ENCODE measurements at regions not wholly inside any gene's neighbourhood (a gene's known extent, or its start where the extent isn't known, plus 50 kb on each side); places are given as distances from the start of the nearest gene placed in this dataset.

DNA sequence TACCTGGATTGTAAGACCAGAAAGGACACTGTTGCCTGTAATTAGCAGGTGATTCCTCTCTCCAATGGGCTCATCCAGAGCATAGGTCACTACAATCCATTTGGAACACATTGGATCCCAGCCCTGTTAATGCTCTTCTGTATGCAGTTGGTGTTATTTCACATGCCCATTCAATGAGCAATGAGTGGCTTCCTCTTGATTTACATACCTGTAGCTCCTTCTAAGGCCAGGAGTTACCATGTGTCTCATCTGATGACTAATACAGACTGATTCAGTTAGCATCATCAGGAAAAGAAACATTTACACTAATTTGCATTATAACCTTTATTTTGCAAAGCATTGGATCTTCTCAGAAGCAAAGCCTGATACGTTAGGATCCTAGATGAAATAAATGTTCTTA is 83.1 kb upstream of the NPVF start:
- CTCF ChIA-PET: no interaction called here
- ATAC-seq (no peak), DNase-seq (ENCODE audit: low read depth, low spot score) (no peak)
- Histone ChIP-seq H4K20me1 (ENCODE audit: insufficient read depth) (no peaks in the 10 kb centered on the region), H3K4me2 (ENCODE audit: low read length) (no peak overlapping the region), H3K4me3 (replicated peaks in 1 of 2; ENCODE audit: low read depth in 1 of 2, low read length in 2 of 2) (no peak overlapping the region), H3K9me2 (ENCODE audit: insufficient read depth) (no peaks in the 10 kb centered on the region), H2AFZ (ENCODE audit: low read depth, low read length, poor library complexity, severe bottlenecking) (no peak overlapping the region), H3K9me3 (ENCODE audit: control insufficient read depth in 1 of 2, insufficient read depth in 1 of 2, low read depth in 1 of 2, low read length in 2 of 2) (no peaks in the 10 kb centered on the region), H3K9ac (ENCODE audit: low read length) (no peak overlapping the region), H3K36me3 (ENCODE audit: control insufficient read depth in 1 of 2, insufficient read depth in 2 of 2, low read length in 2 of 2) (no peaks in the 10 kb centered on the region), H3K27ac (ENCODE audit: low read depth, low read length) (no peak overlapping the region), H3K79me2 (ENCODE audit: insufficient read depth, low read length) (no peaks in the 10 kb centered on the region), H3K4me1 (ENCODE audit: control insufficient read depth in 1 of 2, insufficient read depth in 2 of 2, low read length in 2 of 2) (no peaks in the 10 kb centered on the region), H3K27me3 (ENCODE audit: insufficient read depth, low read length) (peaks cover 31% of the 10 kb centered on the region)
- intact Hi-C loops (cut with micrococcal nuclease): no loop called here
- TF ChIP-seq ZFX (IDR thresholded peaks at IDR 0.05) (no peak), RAD21 (IDR thresholded peaks at IDR 0.05; ENCODE audit: low read depth) (no peak), POLR2A (IDR thresholded peaks at IDR 0.05; ENCODE audit: borderline replicate concordance, extremely low read depth, insufficient read depth, insufficient read length) (no peak), EGR1 (IDR thresholded peaks at IDR 0.05; ENCODE audit: low read depth) (no peak), SP1 (IDR thresholded peaks at IDR 0.05; ENCODE audit: low read depth) (no peak), CEBPB (IDR thresholded peaks at IDR 0.05; ENCODE audit: low read depth) (no peak), EZH2 (IDR thresholded peaks at IDR 0.05) (no peak), SIN3A (IDR thresholded peaks at IDR 0.05; ENCODE audit: low read depth) (no peak), EZH2phosphoT487 (IDR thresholded peaks at IDR 0.05; ENCODE audit: borderline replicate concordance) (no peak)
- TF ChIP-seq, protein P1, sequence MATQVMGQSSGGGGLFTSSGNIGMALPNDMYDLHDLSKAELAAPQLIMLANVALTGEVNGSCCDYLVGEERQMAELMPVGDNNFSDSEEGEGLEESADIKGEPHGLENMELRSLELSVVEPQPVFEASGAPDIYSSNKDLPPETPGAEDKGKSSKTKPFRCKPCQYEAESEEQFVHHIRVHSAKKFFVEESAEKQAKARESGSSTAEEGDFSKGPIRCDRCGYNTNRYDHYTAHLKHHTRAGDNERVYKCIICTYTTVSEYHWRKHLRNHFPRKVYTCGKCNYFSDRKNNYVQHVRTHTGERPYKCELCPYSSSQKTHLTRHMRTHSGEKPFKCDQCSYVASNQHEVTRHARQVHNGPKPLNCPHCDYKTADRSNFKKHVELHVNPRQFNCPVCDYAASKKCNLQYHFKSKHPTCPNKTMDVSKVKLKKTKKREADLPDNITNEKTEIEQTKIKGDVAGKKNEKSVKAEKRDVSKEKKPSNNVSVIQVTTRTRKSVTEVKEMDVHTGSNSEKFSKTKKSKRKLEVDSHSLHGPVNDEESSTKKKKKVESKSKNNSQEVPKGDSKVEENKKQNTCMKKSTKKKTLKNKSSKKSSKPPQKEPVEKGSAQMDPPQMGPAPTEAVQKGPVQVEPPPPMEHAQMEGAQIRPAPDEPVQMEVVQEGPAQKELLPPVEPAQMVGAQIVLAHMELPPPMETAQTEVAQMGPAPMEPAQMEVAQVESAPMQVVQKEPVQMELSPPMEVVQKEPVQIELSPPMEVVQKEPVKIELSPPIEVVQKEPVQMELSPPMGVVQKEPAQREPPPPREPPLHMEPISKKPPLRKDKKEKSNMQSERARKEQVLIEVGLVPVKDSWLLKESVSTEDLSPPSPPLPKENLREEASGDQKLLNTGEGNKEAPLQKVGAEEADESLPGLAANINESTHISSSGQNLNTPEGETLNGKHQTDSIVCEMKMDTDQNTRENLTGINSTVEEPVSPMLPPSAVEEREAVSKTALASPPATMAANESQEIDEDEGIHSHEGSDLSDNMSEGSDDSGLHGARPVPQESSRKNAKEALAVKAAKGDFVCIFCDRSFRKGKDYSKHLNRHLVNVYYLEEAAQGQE (IDR thresholded peaks at IDR 0.05; ENCODE audit: low read depth): no peak
- TF ChIP-seq, protein P2, sequence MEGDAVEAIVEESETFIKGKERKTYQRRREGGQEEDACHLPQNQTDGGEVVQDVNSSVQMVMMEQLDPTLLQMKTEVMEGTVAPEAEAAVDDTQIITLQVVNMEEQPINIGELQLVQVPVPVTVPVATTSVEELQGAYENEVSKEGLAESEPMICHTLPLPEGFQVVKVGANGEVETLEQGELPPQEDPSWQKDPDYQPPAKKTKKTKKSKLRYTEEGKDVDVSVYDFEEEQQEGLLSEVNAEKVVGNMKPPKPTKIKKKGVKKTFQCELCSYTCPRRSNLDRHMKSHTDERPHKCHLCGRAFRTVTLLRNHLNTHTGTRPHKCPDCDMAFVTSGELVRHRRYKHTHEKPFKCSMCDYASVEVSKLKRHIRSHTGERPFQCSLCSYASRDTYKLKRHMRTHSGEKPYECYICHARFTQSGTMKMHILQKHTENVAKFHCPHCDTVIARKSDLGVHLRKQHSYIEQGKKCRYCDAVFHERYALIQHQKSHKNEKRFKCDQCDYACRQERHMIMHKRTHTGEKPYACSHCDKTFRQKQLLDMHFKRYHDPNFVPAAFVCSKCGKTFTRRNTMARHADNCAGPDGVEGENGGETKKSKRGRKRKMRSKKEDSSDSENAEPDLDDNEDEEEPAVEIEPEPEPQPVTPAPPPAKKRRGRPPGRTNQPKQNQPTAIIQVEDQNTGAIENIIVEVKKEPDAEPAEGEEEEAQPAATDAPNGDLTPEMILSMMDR (IDR thresholded peaks at IDR 0.05 in 2 of 3, conservative IDR thresholded peaks at IDR 0.05 in 1 of 3; ENCODE audit: borderline replicate concordance in 1 of 3, insufficient read depth in 1 of 3, low read depth in 2 of 3, low read length in 2 of 3): no peak
- TF ChIP-seq, protein P3, sequence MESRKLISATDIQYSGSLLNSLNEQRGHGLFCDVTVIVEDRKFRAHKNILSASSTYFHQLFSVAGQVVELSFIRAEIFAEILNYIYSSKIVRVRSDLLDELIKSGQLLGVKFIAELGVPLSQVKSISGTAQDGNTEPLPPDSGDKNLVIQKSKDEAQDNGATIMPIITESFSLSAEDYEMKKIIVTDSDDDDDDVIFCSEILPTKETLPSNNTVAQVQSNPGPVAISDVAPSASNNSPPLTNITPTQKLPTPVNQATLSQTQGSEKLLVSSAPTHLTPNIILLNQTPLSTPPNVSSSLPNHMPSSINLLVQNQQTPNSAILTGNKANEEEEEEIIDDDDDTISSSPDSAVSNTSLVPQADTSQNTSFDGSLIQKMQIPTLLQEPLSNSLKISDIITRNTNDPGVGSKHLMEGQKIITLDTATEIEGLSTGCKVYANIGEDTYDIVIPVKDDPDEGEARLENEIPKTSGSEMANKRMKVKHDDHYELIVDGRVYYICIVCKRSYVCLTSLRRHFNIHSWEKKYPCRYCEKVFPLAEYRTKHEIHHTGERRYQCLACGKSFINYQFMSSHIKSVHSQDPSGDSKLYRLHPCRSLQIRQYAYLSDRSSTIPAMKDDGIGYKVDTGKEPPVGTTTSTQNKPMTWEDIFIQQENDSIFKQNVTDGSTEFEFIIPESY (IDR thresholded peaks at IDR 0.05; ENCODE audit: extremely low read depth, insufficient replicate concordance, low read length): no peak
- POLR2A ChIA-PET: no interaction called here
- RAD21 ChIA-PET (ENCODE audit: low non-redundant PET in 1 of 2, low total read pairs in 2 of 2, uncharacterized antibody in 2 of 2, unreplicated experiment in 2 of 2): no interaction called here
- BruUV-seq (replicated peaks): no TSS peak

Measured in HCT116 (cell line).